Astrocyte of the cerebellum (primary cell): ENCODE measurements at regions not wholly inside any gene's neighbourhood (a gene's known extent, or its start where the extent isn't known, plus 50 kb on each side); places are given as distances from the start of the nearest gene placed in this dataset.

Experiments
- DNase-seq: peaks from one replicate; pipeline ENCODE4 v3.0.0-alpha.2; 2011; ENCODE audit warnings: low read depth
- H3K4me3 ChIP-seq: 2 replicates; pipeline ENCODE4 v1.5.1; 2011; ENCODE audit warnings: mild to moderate bottlenecking, low read depth, low read length, moderate library complexity
- in situ Hi-C: cut with HindIII; loops from 2 replicates; pipeline ENCODE4 v1.10.0; 2017; ENCODE audit warnings: low sequenced_read_pairs
- TF ChIP-seq, protein P1 (sequence below): IDR thresholded peaks from 2 replicates; pipeline ENCODE4 v1.5.1; 2012; ENCODE audit warnings: low read length, low read depth, moderate library complexity, mild to moderate bottlenecking; ENCODE audit errors: missing control alignments

DNA sequence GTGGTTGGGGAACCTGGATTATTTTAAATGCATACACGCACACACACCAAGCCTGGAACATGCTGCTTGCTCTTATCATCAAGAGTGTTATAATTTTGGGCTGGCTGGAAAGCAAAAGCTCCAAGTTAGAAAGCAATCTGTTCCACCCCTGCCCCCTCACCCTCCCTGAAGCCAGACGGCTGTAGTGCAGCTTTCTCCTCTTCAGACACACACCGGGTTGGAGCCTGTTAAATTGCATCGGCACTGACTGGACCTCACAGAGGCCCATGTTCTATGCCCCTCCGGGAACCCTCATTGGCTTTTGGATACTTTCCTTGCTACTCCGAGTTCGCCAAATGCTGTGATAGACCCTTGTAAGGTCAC, 90.6 kb upstream of the KCNJ15 start:
- in situ Hi-C loops = loop anchor here (25.0 kb wide), 1 partner anchor 196 kb away; no protein-coding TSS in a partner anchor
- DNase-seq = no peak
- TF ChIP-seq, protein P1, sequence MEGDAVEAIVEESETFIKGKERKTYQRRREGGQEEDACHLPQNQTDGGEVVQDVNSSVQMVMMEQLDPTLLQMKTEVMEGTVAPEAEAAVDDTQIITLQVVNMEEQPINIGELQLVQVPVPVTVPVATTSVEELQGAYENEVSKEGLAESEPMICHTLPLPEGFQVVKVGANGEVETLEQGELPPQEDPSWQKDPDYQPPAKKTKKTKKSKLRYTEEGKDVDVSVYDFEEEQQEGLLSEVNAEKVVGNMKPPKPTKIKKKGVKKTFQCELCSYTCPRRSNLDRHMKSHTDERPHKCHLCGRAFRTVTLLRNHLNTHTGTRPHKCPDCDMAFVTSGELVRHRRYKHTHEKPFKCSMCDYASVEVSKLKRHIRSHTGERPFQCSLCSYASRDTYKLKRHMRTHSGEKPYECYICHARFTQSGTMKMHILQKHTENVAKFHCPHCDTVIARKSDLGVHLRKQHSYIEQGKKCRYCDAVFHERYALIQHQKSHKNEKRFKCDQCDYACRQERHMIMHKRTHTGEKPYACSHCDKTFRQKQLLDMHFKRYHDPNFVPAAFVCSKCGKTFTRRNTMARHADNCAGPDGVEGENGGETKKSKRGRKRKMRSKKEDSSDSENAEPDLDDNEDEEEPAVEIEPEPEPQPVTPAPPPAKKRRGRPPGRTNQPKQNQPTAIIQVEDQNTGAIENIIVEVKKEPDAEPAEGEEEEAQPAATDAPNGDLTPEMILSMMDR = no peak
- no peak overlapping the region for H3K4me3 ChIP-seq

DNA sequence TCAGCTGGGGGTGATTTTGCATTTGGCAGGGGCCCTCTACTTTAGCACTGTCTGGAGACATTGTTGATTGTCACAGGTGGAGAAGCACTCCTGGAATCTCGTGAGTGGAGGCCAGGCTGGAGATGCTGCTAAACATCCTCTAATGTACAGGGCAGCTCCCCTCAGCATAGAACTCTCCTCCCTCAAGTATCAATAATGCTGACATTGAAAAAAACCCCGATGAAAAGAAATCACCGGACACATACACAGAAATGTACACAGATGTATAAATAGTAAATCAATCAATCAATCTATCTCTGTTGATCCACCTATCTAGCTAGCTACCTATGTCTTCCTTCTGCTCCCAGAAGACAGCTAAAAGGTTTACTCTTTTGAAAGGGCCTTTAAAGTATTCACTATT, 89.4 kb upstream of the KCNJ15 start:
- TF ChIP-seq, protein P1 = no peak
- H3K4me3 ChIP-seq = no peak overlapping the region
- in situ Hi-C loops = loop anchor here (25.0 kb wide), 1 partner anchor 195 kb away; no protein-coding TSS in a partner anchor
- no peak for DNase-seq

DNA sequence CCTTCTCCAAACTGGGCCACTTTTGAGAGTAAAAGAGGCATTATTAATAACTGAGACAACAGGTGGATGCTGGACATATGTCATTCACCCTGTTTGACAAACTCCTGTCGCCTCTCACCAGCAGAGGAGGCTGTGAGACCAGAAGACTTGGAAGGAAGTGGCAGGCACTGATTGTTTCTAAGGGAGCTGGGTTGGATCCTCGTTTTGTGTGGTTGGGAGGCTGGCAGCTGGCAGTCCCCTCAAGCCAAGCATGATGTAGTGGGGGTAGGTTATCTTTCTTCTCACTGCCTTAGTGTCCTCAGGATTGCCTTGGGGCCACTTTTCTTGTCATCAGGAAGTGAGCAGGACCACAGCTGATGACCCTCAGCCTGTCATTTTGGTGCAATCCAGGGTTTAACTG, 86.5 kb upstream of the KCNJ15 start:
- no peak overlapping the region for H3K4me3 ChIP-seq
- TF ChIP-seq, protein P1 = peak; percentile 51
- no peak for DNase-seq
- in situ Hi-C loops = loop anchor here (25.0 kb wide), 1 partner anchor 192 kb away; no protein-coding TSS in a partner anchor

DNA sequence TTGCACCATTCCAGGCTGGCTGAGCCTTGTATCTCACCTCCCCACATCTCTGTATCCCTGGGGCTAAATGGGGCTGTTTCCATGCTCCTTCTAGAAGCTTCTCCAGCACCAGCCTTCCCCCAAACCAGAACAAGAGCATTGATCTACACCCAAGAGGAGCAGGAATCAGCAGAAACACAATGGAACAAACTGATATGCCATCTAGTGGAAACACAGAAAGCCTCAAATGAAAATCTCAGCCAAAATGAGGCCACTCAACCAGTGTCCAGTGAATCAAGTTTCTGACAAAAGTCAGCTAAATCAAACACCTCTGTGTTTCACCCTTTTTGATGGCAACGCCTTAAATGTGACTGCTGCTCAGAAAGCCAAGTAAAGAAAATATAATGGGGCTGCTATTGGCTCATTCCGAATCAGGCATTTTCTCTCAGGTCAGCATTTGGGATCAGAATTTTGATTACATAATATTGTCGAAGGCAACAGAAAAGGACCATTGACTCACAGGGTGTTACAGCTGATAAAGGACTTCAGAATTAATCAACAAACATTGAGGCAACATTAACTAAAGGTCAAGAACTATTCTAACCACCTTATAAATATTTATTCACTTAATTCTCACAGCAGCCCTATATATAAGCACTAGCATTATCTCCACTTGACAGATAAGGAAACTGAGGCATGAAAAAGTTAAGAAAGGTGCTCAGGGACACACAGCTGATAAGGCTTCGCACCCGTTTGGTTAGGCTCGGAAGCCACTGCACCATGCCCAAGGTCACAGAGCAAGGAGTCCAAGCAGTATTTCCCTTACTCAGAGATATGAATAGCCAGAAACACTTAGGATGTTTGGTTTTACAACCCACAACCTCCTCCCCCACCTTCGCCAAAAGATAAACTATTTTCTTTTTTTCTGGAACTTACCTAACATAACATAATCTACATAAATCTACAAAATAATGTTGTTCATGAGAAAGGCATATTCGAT, 85.8 kb upstream of the KCNJ15 start:
- in situ Hi-C loops = loop anchor here (25.0 kb wide), 1 partner anchor 191 kb away; no protein-coding TSS in a partner anchor
- TF ChIP-seq, protein P1 = peak; percentile 37
- no peak for DNase-seq
- no peak overlapping the region for H3K4me3 ChIP-seq

DNA sequence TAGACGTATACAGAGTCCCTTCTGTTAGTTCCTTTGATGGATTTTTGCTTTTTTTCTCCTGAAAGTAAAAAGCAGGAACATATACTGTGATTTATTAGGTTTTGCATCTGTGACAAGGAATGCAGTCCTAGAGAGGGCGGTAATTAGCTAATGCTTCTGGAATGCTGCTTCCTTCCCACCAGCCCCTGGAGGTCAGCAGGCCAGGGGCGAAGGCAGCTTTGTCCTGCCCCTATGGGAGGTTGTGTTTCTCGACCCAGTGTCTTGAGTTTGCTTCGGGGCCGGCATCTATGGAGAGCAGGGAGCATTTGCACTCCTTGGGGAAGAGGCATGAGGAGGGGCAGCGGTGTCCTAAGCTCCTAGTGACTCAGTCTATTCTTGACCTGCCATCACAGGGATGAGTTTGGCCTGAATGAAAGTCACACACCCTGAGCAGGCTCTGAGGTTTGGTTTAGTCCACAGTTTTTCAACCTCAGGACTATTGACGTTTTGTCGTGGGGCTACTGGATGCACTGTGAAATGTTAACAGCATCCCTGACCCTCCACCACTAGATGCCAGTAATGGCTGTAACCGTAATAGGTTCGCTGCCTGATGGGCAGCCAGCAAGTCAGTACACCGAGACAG, 85.0 kb upstream of the KCNJ15 start:
- in situ Hi-C loops = loop anchor here (25.0 kb wide), 1 partner anchor 190 kb away; no protein-coding TSS in a partner anchor
- TF ChIP-seq, protein P1 = peak; percentile 32
- H3K4me3 ChIP-seq = no peak overlapping the region
- DNase-seq = no peak

DNA sequence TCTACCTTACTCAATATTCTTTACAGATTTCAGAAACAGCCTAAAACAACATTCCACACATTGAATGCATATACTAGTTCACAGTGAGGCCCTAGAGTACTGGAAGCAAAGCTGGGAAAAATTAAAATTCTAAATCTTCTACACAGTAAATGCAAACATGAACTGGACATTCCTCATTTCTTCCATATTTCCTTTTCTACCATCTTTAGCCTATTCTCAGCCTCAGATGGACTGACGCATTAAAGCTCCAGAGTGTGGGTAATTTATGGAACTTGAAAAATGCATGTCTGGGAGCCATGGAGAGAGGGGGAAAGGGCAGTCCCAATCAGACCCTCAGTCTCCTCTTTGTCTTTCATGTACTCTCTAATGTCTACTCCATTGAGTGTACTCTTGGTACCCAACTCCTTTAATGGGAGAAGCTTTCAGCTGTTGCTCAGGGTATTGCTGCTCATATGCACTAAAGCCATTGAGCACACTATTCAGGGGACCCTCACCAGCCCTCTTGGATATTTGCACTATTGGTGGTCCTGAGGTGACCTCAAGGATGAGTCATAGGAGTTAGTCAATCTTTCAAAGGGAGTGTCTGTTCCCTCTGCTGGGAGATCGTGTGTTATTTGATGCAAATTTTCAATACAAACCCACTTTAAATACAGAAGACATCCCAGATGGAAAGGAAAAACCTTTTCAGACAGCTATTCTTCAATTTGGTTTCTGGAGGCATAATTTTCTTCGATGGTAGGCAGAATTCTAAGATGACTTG, 83.3 kb upstream of the KCNJ15 start:
- in situ Hi-C loops = loop anchor here (25.0 kb wide), 1 partner anchor 189 kb away; no protein-coding TSS in a partner anchor
- DNase-seq = no peak
- H3K4me3 ChIP-seq = no peak overlapping the region
- TF ChIP-seq, protein P1 = no peak
